GM19467 (cell line): ENCODE measurements at regions not wholly inside any gene's neighbourhood (a gene's known extent, or its start where the extent isn't known, plus 50 kb on each side); places are given as distances from the start of the nearest gene placed in this dataset.
"Not testable (repeated sequence)": the region's sequence is repeated elsewhere in the genome, so short reads cannot be mapped to it uniquely, and the experiment has no call there.

Source experiments
- ATAC-seq: cut with Tn5 transposase; IDR thresholded peaks from one replicate; pipeline ENCODE4 v1.9.1; 2021; ENCODE audit warnings: mild to moderate bottlenecking, moderate library complexity; ENCODE audit not compliant: unreplicated experiment

GRCh38 chr10:2893991-2894390 is 173.4 kb upstream of the PFKP start:
- no peak for ATAC-seq

DNA sequence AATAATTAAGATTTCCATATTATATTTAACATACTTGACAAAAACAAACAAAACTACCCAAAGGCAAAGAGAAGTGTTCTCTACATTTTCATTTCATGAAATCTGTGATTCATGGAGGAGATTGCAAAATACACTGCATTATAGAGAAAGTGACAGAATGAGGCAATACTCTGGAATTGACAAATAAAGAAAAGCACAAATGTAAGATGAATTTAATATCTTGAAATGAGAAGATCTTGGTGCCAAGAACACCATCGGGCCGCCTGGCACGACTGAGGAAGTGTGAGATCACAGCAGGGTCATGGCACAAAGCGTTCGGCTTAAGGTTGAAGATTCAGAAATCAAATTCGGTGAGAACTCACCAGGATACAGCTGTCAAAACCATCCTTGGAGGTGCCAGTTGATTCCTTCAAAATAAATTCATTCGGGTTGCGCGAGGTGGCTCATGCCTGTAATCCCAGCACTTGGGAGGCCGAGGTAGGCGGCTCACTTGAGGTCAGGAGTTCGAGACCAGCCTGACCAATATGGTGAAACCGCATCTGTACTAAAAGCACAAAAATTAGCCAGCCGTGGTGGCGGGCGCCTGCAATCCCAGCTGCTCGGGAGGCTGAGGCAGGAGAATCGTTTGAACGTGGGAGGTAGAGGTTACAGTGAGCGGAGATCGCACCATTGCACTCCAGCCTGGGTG is 174.0 kb upstream of the PFKP start:
- ATAC-seq, result no peak

DNA sequence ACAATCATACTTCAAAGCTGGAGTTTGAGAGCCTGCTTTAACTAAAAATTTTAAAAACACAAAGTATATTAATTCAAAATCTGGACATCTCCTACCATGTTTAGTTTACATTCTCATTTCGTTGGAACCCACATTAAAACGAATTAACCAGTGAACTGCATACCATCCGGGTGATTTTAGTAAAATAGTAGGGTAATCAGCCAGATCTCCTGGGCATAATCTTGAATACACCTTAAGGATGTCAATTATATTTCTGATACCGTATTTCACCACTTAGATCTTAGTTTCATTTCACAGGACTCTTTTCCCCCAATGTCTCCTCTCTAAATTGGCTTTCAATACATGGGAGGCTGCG is 175.6 kb upstream of the PFKP start:
- ATAC-seq, result no peak

GRCh38 chr10:2891073-2891769 is 176.1 kb upstream of the PFKP start:
- ATAC-seq, result no peak

DNA sequence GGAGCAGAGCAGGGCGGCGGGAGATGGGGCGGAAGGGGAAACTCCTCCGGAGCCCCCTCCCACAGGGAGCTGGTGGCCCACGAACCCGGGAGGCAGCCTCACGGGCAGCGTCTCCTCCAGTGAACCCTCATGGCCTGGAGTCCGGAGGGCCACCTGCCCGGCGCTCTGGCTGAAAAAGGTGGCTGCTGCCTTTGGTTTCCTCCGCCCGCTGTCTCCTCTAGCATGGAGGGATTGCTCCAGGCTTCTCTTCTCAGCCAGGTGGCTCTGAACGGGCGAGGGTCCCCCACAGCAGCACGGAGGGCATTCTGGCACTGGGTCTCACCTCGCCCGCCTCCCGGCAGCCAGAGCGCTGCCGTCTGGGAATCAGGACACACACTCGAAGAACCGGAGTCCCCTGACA is 177.3 kb upstream of the PFKP start:
- no peak for ATAC-seq

GRCh38 chr10:2888403-2889004 is 178.8 kb upstream of the PFKP start:
- no peak for ATAC-seq

- no peak for ATAC-seq
Measured at GRCh38 chr10:2887391-2888070, 179.8 kb upstream of the PFKP start.

DNA sequence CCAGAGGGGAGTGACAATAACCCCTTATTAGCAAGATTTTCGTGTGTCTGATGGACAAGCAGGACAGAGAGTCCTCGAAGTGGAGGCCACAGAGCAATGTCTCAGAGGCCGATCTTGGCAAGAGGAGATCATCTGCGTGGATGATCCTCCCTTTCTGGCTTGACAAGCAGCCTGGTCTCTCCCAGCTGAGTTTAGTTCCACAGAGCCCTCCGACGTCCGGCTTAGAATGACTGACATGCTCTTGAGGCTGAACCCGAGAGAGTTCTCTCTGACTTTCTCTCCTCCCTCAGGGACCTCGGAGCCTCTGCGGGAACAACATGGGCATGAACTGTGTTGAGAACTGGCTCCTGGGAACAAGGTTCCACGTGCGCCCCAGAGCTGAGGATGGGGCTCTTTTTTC is 180.7 kb upstream of the PFKP start:
- no peak for ATAC-seq

GRCh38 chr10:2885288-2886278 is 181.8 kb upstream of the PFKP start:
- ATAC-seq, result no peak

DNA sequence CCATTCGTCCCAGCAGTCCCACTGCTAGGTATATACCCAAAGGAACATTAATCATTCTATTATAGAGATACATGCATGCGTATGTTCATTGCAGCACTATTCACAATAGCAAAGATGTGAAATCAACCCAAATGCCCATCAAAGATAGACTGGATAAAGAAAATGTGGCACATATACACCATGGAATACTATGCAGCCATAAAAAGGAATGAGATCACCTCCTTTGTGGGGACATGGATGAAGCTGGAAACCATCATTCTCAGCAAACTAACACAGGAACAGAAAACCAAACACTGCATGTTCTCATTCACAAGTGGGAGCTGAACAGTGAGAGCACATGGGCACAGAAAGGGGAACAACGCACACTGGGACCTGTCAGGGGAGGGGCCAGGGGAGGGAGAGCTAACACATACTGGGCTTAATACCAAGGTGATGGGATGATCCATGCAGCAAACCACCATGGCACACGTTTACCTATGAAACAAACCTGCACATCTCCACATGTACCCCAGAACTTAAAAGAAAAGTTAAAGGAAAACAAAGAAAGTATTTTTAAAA is 183.3 kb upstream of the PFKP start:
- not testable (repeated sequence) for ATAC-seq

DNA sequence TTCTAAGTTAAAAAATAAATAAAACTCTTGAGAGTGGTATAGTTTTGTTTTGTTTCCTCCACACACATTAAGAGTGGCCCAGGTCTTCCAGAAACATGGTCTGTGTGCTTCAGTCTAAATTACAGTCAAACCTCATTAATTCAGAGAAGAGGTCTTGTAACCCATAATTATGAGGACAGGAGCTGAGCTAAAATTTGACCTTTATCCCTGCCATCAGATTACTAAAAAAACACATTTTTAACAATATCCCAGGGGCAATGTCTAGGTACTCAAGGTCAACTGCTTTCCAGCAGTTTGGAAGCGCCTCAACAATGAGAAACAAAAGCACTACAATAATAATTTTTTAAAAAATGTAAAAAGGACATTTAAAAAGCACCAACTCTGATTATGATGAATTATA is 184.1 kb upstream of the PFKP start:
- ATAC-seq, result no peak

- ATAC-seq, result no peak
Measured at GRCh38 chr10:2882628-2883027, 184.7 kb upstream of the PFKP start.

GRCh38 chr10:2881720-2882620 is 185.4 kb upstream of the PFKP start:
- no peak for ATAC-seq

- not testable (repeated sequence) for ATAC-seq
Measured at GRCh38 chr10:2880050-2880449, 187.3 kb upstream of the PFKP start.

GRCh38 chr10:2878818-2879217 is 188.5 kb upstream of the PFKP start:
- ATAC-seq, result no peak

DNA sequence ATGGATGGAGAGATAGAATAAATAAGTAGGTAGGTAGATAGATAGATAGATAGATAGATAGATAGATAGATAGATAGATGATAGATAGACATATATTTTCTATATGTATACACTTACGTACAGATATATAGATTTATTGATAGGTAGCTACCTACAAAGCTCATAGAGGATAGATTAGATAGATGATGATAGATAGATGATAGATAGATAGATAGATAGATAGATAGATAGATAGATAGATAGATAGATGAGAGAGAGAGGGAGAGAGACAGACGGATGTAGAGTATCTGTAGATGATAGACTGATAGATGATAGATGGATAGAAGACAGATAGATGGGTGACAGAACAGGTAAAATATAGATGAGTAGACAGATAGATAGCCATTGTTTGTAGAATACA is 191.3 kb upstream of the PFKP start:
- no peak for ATAC-seq

GRCh38 chr10:2874963-2875362 is 192.4 kb upstream of the PFKP start:
- ATAC-seq, result no peak

- ATAC-seq, result no peak
Measured at GRCh38 chr10:2873769-2874168, 193.6 kb upstream of the PFKP start.

GRCh38 chr10:2871673-2872219 is 195.6 kb upstream of the PFKP start:
- ATAC-seq, result no peak
